COLO829 (cell line): ENCODE measurements at regions not wholly inside any gene's neighbourhood (a gene's known extent, or its start where the extent isn't known, plus 50 kb on each side); places are given as distances from the start of the nearest gene placed in this dataset.

Source experiments
- DNase-seq: peaks from one replicate; pipeline ENCODE4 v3.0.0; 2012; ENCODE audit warnings: low spot score

GRCh38 chr21:43332861-43333297 is 94.1 kb downstream of the SIK1 start:
- DNase-seq: no peak

GRCh38 chr21:43331962-43332828 is 94.7 kb downstream of the SIK1 start:
- DNase-seq: peak; percentile 6

- no peak for DNase-seq
Measured at GRCh38 chr21:43331111-43331961, 95.6 kb downstream of the SIK1 start.

- DNase-seq: no peak
Measured at GRCh38 chr21:43330306-43330881, 96.5 kb downstream of the SIK1 start.

- no peak for DNase-seq
Measured at GRCh38 chr21:43329711-43330269, 97.1 kb downstream of the SIK1 start.

- no peak for DNase-seq
Measured at GRCh38 chr21:43328958-43329691, 97.8 kb downstream of the SIK1 start.

GRCh38 chr21:43328185-43328957 is 98.6 kb downstream of the SIK1 start:
- DNase-seq: no peak

GRCh38 chr21:43325968-43326715 is 100.8 kb downstream of the SIK1 start:
- no peak for DNase-seq

GRCh38 chr21:43325036-43325435 is 101.9 kb downstream of the SIK1 start:
- DNase-seq: no peak

- DNase-seq: no peak
Measured at GRCh38 chr21:43324596-43324995, 102.3 kb downstream of the SIK1 start.

GRCh38 chr21:43323244-43324005 is 103.5 kb downstream of the SIK1 start:
- DNase-seq: no peak

GRCh38 chr21:43322805-43323204 is 104.1 kb downstream of the SIK1 start:
- DNase-seq: no peak

- DNase-seq: no peak
Measured at GRCh38 chr21:43322311-43322710, 104.6 kb downstream of the SIK1 start.

GRCh38 chr21:43321611-43322010 is 105.3 kb downstream of the SIK1 start:
- no peak for DNase-seq

GRCh38 chr21:43321111-43321510 is 105.8 kb downstream of the SIK1 start:
- no peak for DNase-seq

GRCh38 chr21:43320526-43320925 is 106.4 kb downstream of the SIK1 start:
- DNase-seq: no peak

- peak; percentile 87 for DNase-seq
Measured at GRCh38 chr21:43318841-43319781, 107.8 kb downstream of the SIK1 start.

GRCh38 chr21:43318368-43318767 is 108.6 kb downstream of the SIK1 start:
- no peak for DNase-seq
